Breast epithelium (tissue), 3 donors: ENCODE measurements at regions not wholly inside any gene's neighbourhood (a gene's known extent, or its start where the extent isn't known, plus 50 kb on each side); places are given as distances from the start of the nearest gene placed in this dataset.

Experiments used
- CTCF ChIP-seq, 3 donors: fragments of 450-650 bp; IDR thresholded peaks; one replicate each; pipeline ENCODE4 v1.5.1; 2016 to 2017; ENCODE audit warnings: antibody characterized with exemption in 3 of 3, mild to moderate bottlenecking in 3 of 3, moderate library complexity in 3 of 3
- POLR2A ChIP-seq: fragments of 450-650 bp; IDR thresholded peaks from one replicate; pipeline ENCODE4 v1.6.1; 2016; ENCODE audit warnings: antibody characterized with exemption, mild to moderate bottlenecking, moderate library complexity

DNA sequence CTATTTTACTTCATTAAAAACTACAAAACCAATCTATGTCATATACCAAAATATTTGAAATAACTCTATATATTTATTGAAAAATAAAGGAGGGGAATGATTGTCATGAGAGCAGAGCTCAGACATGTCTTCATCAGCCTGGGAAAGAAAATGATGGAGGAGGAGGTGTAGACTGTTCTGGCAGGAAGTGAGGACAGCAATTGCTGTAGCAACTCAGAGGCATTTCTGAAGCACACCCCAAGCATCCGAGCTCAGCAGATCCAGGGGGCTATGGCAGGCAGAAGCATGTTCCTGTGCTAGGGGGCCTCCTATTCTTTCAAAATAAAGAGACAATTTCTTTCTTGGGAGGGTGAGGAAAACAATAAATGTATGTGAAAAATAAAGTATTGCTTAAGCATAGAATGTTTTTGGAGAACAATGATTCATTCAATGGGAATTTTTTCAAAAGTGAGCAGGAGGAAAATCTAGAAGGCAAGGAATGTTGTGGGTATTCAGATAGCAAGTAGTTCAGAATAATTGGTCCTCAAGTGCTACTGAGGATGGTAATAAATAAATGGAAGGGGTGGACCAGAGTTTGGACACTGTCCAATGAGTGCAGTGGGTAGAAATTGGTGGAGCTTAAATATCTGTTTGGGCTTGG lies 383.4 kb downstream of the CDH11 start:
- no peak for TF ChIP-seq CTCF (IDR thresholded peaks at IDR 0.05)
- TF ChIP-seq POLR2A, result no peak
